ENCODE measurements at regions not wholly inside any gene's neighbourhood (a gene's known extent, or its start where the extent isn't known, plus 50 kb on each side); places are given as distances from the start of the nearest gene placed in this dataset.
A peak's percentile ranks its signal among the peaks of the same experiment; 100 is the strongest.

GRCh38 chr3:176416870-176417269, 780.4 kb downstream of the TBL1XR1 start:
- DNase-seq = no peak
- TF ChIP-seq GATA1 (IDR thresholded peaks at IDR 0.05; ENCODE audit: low read depth, low read length) (no peak), POLR2A (IDR thresholded peaks at IDR 0.05; ENCODE audit: low read length) (no peak)

DNA sequence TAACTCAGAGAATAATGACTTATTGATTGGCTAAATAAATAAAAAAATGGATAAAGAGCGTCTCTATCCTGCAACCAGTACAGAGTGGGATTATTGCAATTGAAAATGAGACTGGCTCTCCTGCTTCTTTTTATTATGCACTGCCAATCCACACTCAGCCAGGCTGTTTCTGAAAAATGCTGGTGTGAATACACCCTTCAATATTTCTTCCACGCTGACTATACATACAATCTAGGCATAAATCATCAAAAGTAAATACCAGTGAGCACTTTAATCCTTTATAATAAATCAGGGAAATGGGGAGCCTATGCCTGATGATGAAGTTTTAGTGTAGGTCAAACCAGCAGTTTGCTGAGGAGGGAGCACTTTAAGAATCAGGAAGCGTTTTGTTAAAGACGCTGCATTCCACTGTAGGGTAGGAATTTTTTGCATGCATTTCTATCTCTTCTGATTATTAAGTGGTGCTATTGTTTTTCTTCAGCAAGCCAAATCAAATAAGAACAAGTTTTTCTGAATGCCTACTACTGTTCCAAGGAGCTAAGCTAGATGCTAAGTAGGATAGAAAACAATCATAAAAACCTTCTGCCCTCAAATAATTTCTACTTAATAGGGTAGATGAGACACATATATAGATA, 781.5 kb downstream of the TBL1XR1 start:
- DNase-seq = no peak
- TF ChIP-seq POLR2A (IDR thresholded peaks at IDR 0.05; ENCODE audit: low read length) = no peak
- no peak for TF ChIP-seq GATA1 (IDR thresholded peaks at IDR 0.05; ENCODE audit: low read depth, low read length)

DNA sequence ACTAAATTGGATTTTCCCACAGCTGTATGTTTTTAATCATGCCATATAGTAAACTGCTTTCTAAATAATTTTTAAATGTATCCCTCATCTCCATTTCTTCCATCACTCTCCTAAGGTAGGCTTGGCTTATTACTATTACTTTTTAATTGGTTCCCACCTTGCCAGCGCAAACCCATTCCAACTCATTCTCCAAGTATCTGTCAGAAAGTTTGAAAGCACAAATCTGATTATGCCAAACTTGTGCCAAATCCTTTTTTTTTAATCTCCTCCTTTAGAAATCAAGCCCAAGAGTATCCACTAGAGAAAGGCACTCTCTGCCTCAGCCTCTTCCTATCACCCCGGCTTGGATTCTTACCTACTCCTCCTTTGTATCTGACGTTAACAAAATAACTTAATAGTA, 784.5 kb downstream of the TBL1XR1 start:
- TF ChIP-seq POLR2A (IDR thresholded peaks at IDR 0.05; ENCODE audit: low read length) (no peak), GATA1 (IDR thresholded peaks at IDR 0.05; ENCODE audit: low read depth, low read length) (no peak)
- DNase-seq = no peak

DNA sequence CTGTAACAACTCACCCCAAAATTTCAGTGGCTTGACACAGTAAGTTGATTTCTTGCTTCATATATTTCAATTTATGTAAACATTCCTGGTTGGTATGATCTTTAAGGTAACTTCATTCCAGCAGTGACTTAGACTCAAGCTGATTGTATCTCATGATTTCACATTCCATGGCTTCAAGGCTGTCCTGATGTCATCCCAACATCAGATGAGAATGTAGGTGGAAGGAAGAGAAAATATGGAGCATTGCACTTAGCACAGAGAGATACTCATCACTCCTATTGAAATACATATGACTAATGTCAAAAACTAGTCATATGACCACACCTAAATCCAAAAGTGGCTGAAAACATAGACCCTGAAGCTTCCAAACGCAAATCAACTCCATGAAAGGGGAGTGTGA, 793.8 kb downstream of the TBL1XR1 start:
- DNase-seq = no peak
- no peak for TF ChIP-seq GATA1 (IDR thresholded peaks at IDR 0.05; ENCODE audit: low read depth, low read length)
- no peak for TF ChIP-seq POLR2A (IDR thresholded peaks at IDR 0.05; ENCODE audit: low read length)

DNA sequence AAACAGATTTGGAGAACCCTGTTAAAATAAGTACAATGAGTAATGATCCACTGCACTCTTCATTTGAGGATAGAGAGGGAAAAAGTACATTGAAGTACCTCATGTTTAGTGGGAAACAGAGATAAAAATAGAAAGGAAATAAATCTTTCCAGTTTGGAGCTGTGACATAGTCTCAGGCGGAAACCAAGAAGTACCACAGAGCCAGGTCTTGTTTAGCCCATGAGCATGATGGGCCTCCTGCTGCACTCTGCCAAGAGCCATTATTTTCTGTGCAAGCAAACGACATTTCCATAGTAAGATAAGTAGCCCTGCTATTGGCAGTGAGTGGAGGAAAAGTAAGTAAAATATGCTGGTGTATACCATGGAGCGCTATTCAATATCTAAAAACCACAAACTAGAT, 796.1 kb downstream of the TBL1XR1 start:
- TF ChIP-seq GATA1 (IDR thresholded peaks at IDR 0.05; ENCODE audit: low read depth, low read length) (no peak), POLR2A (IDR thresholded peaks at IDR 0.05; ENCODE audit: low read length) (no peak)
- no peak for DNase-seq

- no peak for TF ChIP-seq GATA1 (IDR thresholded peaks at IDR 0.05; ENCODE audit: low read depth, low read length)
- no peak for TF ChIP-seq POLR2A (IDR thresholded peaks at IDR 0.05; ENCODE audit: low read length)
- DNase-seq = no peak
Measured at GRCh38 chr3:176399193-176399592, 798.1 kb downstream of the TBL1XR1 start.

DNA sequence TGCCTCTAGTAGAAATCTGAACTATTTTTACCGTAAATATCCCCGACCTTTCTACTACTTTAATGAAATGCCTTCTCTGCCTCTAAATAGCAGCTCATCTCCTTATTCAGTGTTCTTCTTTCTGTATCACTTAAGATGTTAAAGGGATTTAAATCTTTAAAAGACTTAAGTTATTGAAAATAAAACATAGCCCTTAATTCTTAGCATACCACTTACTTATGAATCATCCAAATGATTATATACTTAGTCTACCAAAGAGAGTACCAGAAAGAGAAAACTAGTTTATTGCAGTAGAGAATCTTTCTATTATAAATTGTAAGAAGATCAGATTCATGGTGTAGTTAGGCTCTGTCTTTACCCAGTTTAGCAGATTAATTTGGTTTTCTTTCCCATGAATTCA, 802.0 kb downstream of the TBL1XR1 start:
- DNase-seq = no peak
- TF ChIP-seq POLR2A (IDR thresholded peaks at IDR 0.05; ENCODE audit: low read length) (no peak), GATA1 (IDR thresholded peaks at IDR 0.05; ENCODE audit: low read depth, low read length) (no peak)

GRCh38 chr3:176378789-176379188, 818.5 kb downstream of the TBL1XR1 start:
- no peak for DNase-seq
- TF ChIP-seq GATA1 (IDR thresholded peaks at IDR 0.05; ENCODE audit: low read depth, low read length) (no peak), POLR2A (IDR thresholded peaks at IDR 0.05; ENCODE audit: low read length) (no peak)

- no peak for DNase-seq
- TF ChIP-seq POLR2A (IDR thresholded peaks at IDR 0.05; ENCODE audit: low read length) (no peak), GATA1 (IDR thresholded peaks at IDR 0.05; ENCODE audit: low read depth, low read length) (no peak)
Measured at GRCh38 chr3:176376531-176376930, 820.8 kb downstream of the TBL1XR1 start.

DNA sequence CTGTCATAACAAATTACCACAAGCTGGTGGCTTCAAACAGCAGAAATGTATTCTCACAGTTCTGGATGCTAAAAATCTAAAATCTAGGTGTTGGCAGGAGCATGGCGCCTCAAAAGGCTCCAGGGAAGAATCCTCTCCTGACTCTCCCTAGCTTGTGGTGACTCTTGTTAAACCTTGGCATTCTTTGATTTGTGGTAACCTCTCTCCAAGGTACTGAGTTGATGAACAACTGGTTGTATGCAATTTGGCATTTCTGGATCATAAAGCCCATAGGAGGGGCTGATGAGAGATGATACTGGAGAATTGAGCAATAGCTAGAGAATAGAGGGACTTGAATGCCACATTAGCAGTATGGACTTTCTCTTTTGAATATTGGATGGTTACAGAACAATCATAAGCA, 821.8 kb downstream of the TBL1XR1 start:
- TF ChIP-seq GATA1 (IDR thresholded peaks at IDR 0.05; ENCODE audit: low read depth, low read length) (no peak), POLR2A (IDR thresholded peaks at IDR 0.05; ENCODE audit: low read length) (no peak)
- no peak for DNase-seq

DNA sequence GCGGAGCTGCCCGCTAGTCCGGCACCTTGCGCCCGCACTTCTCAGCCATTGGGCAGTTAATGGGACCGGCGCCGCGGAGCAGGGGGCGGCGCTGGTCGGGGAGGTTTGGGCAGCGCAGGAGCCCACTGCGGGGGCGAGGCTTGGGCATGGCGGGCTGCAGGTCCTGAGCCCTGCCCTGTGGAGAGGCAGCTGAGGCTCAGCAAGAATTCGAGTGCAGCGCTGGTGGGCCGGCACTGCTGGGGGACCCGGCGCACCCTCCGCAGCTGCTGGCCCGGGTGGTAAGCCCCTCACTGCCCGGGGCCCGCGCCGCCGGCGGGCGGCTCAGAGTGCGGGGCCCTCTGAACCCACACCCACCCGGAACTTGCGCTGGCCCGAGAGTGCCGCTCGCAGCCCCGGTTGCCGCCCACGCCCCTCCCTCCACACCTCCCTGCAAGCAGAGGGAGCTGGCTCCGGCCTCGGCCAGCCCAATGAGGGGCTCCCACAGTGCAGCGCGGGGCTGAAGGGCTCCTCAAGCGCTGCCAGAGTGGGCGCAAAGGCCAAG, 835.0 kb downstream of the TBL1XR1 start:
- no peak for TF ChIP-seq POLR2A (IDR thresholded peaks at IDR 0.05; ENCODE audit: low read length)
- no peak for TF ChIP-seq GATA1 (IDR thresholded peaks at IDR 0.05; ENCODE audit: low read depth, low read length)
- DNase-seq = no peak

DNA sequence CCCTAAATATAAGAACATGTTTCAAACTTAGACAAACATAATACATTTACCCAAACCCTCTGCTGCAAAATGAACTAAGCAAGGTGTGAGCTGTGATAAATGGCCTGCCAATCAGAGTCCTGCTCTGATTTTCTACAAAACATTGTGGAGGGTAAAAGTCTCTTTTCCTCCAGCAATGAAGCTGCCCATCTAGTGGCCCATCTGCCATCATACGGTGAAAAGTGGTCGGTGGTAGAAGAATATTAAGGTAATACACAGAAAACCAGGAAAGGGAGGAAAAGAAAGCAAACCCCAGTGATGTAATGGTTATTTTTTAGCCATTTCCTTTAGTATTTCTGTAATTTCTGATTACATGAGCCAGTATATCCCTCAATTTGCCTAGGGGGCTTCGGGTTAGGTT, 838.1 kb downstream of the TBL1XR1 start:
- no peak for DNase-seq
- TF ChIP-seq GATA1 (IDR thresholded peaks at IDR 0.05; ENCODE audit: low read depth, low read length) (no peak), POLR2A (IDR thresholded peaks at IDR 0.05; ENCODE audit: low read length) (no peak)

DNA sequence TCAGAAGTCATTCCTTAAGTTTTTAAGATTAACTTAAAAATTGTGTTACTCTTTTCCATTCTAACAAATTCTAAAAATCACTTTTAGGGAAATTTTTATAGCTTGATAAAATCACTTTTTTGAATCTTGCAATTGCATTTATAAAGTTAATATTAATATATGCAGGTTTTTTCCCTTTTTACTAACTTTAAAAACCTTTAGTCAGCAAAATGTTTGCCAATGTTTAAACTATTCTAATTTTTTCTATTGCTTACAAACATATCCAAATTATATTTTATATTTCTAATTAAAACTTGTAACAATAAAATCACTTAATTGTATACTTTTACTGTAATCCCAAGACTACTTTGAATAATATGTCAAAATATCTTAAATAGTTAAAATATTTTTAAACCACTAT, 839.4 kb downstream of the TBL1XR1 start:
- TF ChIP-seq GATA1 (IDR thresholded peaks at IDR 0.05; ENCODE audit: low read depth, low read length) (no peak), POLR2A (IDR thresholded peaks at IDR 0.05; ENCODE audit: low read length) (no peak)
- DNase-seq = no peak

DNA sequence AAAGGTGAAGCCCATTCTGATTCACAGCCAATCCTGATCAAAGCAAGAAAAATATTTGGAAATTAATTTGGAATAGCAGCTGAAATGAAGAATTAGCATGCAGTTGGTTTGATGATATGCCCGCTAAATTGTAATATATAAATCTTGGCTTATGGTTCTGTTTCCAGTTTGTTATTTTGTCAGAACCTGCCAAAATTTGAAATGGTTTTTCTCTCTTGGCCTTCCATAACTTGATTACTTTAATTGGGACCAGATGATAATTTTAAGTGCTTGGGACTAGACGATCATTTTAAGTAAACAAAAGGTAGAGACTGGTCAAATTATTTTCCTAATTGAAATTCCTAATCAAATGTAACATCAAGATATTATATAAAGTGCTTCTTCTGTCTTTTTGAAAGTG, 842.4 kb downstream of the TBL1XR1 start:
- DNase-seq = no peak
- TF ChIP-seq GATA1 (IDR thresholded peaks at IDR 0.05; ENCODE audit: low read depth, low read length) = no peak
- TF ChIP-seq POLR2A (IDR thresholded peaks at IDR 0.05; ENCODE audit: low read length) = no peak

- peak in 1 of 2 experiments; percentile 6 for DNase-seq
Measured at GRCh38 chr3:176352716-176353334, 844.5 kb downstream of the TBL1XR1 start.

More at GRCh38 chr3:176352716-176353334, 844.5 kb downstream of the TBL1XR1 start:
- TF ChIP-seq POLR2A (IDR thresholded peaks at IDR 0.05; ENCODE audit: low read length) (no peak), GATA1 (IDR thresholded peaks at IDR 0.05; ENCODE audit: low read depth, low read length) (no peak)

All from erythroblast (primary cell).